Right ventricle myocardium inferior (tissue), 1 donor: ENCODE measurements at regions not wholly inside any gene's neighbourhood (a gene's known extent, or its start where the extent isn't known, plus 50 kb on each side); places are given as distances from the start of the nearest gene placed in this dataset.
"Not testable (repeated sequence)": the region's sequence is repeated elsewhere in the genome, so short reads cannot be mapped to it uniquely, and the experiment has no call there.

Source experiments
- ATAC-seq: fragments of 200-7000 bp; cut with Tn5 transposase; one replicate; pipeline ENCODE4 v1.9.1; 2020; ENCODE audit warnings: mild to moderate bottlenecking, moderate library complexity
- DNase-seq: peaks from one replicate; pipeline ENCODE4 v3.0.0; 2021; ENCODE audit errors: missing footprints
- intact Hi-C: fragments of 100-400 bp; cut with DNase I; formaldehyde crosslinking; loops from one replicate; pipeline ENCODE4 v1.11.0; 2022
- donor health status: DM: no; HTN: yes; CAD: no; lungs with severe emphysema.

DNA sequence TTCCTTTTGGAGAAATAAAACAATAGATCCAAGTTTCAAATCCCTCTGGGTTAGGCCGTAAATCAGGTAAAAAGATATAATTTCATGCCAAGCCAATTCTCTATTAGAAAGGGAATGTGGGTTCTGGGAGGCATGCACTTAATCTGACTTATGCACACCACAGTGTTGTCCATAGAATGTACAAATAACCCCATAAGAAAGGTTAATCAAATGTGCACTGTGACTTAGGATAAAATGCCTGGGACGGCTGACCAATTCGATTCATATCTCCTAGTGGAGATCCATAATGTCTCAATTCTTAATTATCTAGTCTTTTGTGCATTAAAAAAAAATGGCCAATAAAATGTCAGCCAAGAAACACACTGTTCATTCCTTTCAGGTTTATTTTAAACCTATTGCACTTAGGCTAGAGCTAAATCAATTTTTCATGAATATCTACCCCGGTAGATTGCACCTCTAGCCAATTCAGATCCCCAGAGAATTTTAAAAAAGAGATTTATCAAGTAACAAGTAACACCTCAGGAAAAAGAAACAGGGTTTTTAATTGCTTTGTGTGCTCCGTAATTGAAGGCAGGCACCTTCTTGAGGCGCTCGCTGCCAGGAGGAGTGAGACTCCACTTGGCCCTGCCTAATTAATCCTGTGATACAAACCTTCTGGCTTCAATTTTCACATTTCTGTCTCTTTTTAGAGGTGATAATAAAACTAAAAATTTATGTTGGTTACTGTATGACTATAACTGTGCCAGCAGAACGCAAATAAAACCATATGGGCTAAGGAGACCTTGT, 265.1 kb downstream of the ETV1 start:
- DNase-seq: no peak
- intact Hi-C loops: no loop called here
- no peak for ATAC-seq

DNA sequence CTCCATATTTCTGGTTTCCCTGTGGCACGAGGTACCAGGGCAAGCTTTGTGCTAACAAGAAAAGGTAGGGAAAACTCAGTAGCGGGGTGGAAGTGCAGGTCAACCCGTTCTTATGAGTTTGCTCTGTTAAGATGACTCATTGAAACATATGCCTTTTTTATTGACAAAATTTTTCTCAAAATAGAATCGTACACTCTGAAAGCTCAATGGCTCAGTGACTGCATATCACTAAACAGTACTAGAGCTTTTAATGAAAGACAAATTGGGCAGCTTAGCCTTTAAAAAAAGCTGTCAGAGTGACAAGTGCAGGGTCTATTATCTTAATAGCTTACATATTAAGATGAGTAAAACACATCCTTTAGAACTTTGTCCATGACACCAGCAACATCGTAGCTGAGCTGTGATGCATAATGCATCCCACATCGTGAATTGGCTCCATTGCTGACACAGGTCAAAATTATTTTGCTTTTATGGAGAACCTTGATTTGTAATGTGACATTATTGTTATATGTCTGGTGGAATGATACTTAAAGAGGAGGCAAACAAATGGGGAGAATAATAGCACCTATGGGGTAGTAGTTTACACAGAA, 264.4 kb downstream of the ETV1 start:
- intact Hi-C loops: no loop called here
- no peak for ATAC-seq

DNA sequence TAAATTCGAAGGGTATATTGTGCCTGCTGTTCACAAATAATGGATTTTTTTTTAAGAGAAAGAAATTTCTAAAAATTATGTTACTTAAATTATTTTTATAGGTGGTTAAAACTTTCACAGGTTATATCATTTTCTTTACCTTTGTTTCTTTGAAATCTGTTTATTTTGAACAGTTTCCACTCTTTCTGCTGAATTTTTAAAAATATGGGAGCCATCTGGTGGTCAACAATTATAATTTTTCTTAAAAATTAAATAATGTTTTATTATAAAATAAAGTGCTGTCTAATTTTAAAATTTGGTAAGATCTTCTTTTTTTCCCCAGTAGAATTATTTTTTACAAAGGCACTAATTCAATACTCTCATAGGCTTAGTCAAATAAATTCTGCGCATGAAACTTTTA, 263.9 kb downstream of the ETV1 start:
- DNase-seq (no peak), ATAC-seq (no peak)
- intact Hi-C loops: no loop called here

More for the DNA sequence above, 264.4 kb downstream of the ETV1 start:
- DNase-seq: no peak

DNA sequence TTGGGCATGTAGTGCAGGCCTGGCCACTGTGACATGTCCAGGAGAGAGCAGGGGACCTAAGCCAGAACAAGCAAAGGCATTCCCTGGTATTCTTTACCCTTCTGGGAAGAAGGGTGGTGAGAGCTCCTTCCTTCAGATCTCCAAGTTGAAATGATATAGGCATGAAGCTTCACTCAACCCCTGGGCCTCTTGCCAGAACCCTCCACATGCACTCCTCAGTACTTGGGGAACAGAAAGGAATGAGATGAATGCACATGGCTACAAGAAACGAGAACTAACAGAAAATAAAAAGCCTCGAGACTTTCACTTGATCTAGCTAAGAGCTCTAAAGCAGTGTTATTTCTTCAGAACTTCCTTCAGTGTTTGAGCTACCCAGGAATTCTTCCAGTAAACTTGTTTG, 262.2 kb downstream of the ETV1 start:
- DNase-seq (no peak), ATAC-seq (no peak)
- intact Hi-C loops: no loop called here

DNA sequence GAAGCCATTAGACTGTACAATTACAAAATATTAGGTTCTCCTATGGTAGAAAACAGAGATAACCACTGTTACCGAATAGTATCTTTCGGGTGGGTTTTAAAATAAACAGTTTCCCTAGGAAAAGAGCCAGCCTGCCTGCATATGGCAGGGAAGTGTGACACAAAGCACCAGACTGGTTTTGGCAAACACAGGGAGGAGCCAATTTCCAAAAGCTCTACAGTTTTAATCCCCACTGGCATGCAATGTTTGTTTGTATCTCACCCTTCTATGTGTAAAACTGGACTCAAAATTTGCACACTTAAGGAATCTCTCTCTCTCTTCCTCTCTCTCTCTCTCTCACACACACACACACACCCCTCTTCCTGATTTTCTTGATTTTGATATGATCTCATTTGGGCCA, 261.7 kb downstream of the ETV1 start:
- no peak for ATAC-seq
- intact Hi-C loops: no loop called here
- DNase-seq: no peak

DNA sequence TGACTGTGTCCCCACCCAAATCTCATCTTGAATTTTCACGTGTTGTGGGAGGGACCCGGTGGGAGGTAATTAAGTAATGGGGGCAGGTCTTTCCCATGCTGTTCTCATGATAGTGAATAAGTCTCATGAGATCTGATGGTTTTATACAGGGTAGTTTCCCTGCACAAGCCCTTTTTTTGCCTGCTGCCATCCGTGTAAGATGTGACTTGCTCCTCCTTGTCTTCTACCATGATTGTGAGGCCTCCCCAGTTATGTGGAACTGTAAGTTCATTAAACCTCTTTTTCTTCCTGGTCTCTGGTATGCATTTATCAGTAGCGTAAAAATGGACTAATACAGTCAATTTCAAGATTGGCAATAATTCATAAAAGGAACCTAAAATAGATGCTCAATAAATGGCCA, 261.0 kb downstream of the ETV1 start:
- ATAC-seq, DNase-seq, intact Hi-C loops: not testable (repeated sequence)

DNA sequence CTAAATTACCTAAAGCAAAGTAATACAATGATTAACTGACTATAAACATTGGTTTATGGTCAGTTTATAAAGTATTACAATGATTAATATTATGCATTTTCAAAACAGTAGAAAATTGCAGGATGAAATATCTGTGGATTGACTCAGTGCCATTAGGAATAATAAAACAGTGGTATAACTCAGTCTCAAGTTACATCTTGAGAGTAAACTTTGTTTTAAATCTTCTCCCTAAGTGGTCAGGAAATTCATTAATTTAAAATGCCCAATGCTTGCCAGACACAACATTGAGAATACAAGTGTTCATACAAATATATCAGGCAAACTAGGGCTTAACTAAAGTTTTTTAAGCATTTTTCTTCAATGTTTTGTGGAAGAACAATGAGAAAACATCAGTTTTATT, 257.8 kb downstream of the ETV1 start:
- no peak for ATAC-seq
- intact Hi-C loops: no loop called here
- DNase-seq: no peak

DNA sequence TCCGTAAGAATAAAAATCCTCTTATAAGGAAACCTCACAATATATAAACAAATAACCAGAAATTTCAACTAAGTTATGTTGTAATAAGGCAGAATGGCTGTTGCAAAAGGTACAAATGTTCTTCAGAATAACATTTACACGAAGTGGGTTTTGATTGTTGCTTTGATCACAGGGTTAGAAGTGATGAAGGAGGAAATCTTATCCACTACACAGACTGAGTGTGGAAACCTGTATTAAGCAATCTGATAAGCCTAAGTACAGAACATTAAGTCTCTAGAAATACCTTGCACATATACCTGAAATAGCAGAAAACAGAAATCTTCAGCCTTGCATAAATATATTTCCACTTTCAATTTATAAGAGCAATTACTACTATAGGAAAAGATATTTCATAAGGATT, 251.9 kb downstream of the ETV1 start:
- ATAC-seq (no peak), DNase-seq (no peak)
- intact Hi-C loops: no loop called here

DNA sequence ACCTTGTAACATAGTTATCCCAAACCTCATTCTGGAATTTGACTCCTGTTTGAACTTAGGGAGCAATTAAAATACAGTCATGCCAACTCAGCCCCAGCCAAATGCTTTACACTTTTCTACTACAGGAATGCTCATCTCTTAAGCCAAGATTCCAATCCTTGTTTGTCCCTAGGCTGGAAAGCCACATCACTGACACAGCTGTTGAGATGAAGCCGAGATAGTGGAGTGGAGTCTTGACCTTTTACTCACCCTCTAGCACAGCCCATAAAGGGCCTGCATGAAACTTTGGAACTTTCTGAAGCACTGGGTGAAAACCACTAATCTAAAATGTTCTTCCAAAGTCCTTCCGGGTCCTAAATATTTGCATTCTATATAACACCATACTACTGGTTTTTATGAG, 247.3 kb downstream of the ETV1 start:
- peak; percentile 92 for ATAC-seq
- no peak for DNase-seq
- intact Hi-C loops: loop anchor here (5.0 kb wide), 1 partner anchor 460 kb away; no protein-coding TSS in a partner anchor

DNA sequence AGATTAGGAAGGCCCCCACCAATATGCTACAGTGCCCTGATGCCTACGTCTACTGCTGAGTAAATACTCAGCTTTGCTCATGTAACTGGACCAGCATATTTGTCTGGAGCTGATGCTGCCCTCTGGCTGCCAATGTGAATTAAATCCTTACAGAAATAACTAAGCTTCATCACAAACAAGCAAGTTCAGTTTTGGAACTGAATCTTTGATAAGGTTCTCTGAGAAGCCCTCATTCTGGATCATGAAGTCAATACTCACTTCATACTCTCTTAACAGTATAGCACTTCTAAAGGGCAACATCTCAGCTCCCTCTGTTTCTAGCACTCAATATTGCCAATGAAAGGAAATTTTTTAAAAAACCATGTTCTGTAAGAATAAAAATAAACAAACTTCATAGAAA, 246.7 kb downstream of the ETV1 start:
- ATAC-seq (peak; percentile 77), DNase-seq (no peak)
- intact Hi-C loops: loop anchor here (5.0 kb wide), 1 partner anchor 461 kb away; no protein-coding TSS in a partner anchor

DNA sequence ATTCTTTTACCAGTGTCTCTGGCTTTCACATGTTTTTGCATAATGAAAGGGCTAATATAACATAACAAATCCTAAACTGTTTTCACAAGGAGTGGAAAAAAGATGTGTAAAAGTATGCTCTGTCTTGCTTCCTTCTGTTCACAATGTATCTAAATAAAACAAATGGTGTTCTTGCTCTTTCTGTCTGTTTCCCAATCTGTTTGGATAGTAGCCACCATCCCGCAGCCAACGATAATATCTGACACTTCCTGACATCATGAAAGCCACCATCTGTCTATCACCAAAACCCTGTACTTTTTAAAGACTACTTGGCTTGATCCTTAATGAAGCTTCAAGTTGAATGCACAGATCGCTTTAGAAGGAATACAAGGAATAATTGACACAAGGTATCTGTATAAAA, 246.2 kb downstream of the ETV1 start:
- DNase-seq: no peak

DNA sequence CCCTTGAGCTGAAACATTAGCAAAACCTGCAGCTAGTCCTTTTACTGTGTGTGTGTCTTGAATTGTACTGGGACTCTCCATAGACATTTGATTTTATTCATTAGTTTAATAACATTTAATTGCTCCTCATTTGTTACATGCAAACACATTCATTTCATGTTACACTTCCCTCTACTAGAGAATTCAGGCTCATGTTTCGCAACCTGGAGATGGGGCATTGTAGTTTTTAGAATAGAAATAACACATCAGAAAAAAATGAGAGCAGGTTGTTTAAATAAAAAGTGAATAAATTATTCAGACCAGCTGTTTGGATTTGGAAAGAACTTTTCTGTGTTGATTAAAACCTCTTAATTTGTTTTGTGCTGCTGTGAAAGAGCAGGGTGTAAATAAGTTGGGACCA, 243.9 kb downstream of the ETV1 start:
- DNase-seq (no peak), ATAC-seq (no peak)
- intact Hi-C loops: no loop called here

More for the DNA sequence above, 246.2 kb downstream of the ETV1 start:
- ATAC-seq: peak; percentile 73
- intact Hi-C loops: loop anchor here (5.0 kb wide), 1 partner anchor 461 kb away; no protein-coding TSS in a partner anchor

DNA sequence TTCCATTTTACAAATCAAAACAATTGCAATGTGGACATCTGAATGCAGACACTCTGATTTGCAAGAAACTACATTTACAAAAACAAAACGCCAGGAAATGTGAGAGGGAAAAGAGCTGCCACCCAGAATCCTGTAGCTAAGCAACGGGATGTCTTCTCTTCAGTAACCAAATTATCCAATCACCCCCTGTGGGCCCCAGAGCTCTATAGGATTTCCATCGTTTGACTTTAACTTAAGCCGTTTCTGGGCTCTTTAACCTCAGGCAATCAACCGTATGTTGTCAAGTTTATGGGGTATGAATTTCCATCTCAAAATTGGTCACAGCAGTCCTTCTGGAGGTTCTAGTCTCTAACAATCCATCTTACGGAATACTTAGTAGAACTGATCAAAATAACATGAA, 240.5 kb downstream of the ETV1 start:
- intact Hi-C loops: no loop called here
- no peak for ATAC-seq
- DNase-seq: no peak

DNA sequence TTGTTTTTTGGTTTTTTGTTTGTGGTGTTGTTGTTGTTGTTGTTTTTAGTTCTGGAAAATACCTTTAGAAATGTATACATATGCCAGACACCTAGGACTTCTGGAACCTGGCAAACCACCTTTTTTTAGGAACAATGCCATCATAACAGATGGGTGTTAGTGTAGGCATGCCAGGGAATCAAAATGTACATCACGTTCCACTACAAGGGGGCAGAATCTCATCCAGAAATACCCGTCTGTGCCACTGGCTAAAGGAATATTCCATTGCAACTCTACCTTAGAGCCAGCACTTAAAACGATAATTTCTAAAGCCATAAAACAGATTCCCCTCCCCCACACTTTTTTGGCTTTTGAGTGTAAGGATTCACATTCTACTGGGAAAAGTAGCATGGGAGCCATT, 239.8 kb downstream of the ETV1 start:
- intact Hi-C loops: no loop called here
- no peak for ATAC-seq
- no peak for DNase-seq

DNA sequence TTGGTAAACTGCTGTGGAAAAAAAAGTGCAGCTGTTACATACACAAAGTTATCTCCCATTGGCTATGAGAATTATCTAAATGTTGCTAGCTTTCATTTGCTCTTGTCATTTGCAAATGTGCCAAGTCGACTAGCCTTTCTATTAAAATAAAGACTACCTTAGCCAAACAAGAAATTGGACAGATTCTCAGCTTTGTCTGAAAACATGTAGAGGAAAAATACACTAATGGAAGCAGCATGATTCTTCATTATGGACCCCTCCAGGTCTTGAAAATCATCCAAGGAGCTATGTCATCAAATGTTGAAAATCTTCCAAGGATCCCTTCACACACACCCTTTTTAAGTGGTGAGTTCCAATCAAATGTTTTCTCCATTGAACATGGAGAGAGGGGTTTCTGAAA, 237.7 kb downstream of the ETV1 start:
- intact Hi-C loops: no loop called here
- no peak for DNase-seq
- ATAC-seq: no peak

DNA sequence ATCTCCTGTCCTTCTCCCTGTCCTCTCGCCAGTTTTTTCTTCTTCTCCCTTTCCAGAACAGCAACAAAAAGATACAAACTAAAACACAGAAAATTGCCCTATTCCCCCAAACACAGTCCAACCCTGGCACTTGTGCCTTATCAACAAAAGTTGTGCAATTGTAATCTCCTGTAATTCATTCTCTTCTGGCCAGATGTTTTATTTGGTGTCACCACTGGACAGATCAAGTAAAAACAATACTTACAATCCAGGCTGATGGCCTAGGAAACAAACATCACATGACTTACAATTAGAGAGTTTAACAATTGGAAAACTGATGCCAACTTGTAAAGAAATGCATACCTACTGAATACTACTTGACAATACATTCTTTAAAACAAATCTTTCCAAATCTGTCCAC, 231.6 kb downstream of the ETV1 start:
- DNase-seq (no peak), ATAC-seq (no peak)
- intact Hi-C loops: no loop called here

DNA sequence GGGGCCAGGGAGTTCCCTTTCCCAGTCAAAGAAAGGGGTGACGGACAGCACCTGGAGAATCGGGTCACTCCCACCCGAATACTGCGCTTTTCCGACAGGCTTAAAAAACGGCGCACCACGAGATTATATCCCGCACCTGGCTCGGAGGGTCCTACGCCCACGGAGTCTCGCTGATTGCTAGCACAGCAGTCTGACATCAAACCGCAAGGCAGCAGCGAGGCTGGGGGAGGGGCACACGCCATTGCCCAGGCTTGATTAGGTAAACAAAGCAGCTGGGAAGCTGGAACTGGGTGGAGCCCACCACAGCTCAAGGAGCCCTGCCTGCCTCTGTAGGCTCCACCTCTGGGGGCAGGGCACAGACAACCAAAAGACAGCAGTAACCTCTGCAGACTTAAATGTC, 223.6 kb downstream of the ETV1 start:
- ATAC-seq, intact Hi-C loops, DNase-seq: not testable (repeated sequence)

DNA sequence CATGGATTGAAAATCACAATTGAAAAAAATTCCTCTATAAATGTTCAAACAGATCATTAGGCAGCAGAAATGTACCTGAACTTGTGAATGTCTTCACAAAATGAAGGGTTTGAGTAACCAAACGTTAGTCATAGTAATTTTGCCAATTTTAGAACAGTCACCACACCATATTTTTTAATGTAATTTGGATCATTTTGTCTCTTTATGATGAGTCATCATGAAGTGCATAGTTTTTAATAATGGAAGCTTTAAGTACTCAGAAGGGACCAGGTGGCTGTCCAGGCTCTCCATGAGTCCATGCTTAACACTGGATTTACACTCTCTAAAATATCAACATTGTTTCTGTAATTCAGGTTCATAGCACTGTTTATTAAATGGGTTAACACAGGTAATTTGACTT, 219.2 kb downstream of the ETV1 start:
- intact Hi-C loops: no loop called here
- DNase-seq: no peak
- no peak for ATAC-seq

DNA sequence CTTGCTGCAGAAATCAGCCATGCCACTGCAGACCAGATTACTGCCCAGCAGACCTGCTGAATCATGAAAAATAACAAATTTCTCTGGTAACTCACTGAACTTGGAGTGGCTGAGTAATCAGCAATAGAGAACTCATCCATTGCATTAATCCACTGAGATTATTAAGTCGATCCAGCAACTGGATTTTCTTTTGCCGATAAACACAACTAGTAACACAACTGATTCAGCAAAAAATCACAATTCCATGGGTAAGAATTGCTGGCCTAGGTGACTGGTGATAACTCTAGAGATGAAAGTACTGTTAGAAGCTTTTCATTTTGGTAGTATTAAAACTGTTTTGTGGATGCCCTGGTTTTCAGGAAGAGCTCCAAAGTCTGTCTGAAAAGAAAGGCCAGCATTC, 214.5 kb downstream of the ETV1 start:
- DNase-seq (no peak), ATAC-seq (no peak)
- intact Hi-C loops: no loop called here

DNA sequence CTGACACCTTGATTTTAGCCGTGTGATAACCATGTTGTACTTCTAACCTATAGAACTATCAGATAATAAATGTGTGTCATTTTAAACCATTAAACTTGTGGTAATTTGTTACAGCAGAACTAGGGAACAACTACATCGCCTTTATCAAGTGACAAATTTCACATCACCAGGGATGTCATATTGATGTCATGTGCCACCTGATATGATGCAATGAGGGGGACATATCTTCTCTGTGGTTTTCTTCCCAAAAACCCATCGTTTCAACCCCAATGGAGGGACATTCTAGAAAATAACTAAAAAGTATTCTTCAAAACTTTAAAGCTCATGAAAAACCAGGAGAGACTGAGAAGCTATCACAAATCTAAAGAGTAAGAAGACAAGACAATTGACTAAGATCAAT, 212.2 kb downstream of the ETV1 start:
- ATAC-seq: no peak
- intact Hi-C loops: no loop called here
- DNase-seq: no peak

DNA sequence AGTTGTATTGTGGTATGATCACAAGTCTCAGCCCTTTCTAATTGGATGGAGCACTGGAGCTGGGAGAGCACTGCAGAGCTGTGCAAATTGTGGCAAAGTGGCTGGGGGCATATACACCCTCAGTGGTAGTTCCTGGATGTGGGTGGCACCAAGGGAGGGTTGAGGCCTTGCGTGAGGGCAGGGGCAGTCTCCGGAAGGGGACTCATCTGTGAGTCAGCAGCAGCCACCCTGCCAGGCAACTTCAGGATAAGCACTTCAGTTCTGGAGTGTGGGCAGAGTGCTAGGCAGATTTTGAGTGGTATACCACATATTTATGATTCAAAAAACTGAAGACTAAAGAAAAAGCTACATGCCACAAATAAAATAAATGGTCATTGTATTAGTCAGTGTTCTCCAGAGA, 210.5 kb downstream of the ETV1 start:
- intact Hi-C loops: no loop called here
- no peak for ATAC-seq
- no peak for DNase-seq
